ENCODE measurements at regions not wholly inside any gene's neighbourhood (a gene's known extent, or its start where the extent isn't known, plus 50 kb on each side); places are given as distances from the start of the nearest gene placed in this dataset.

DNA sequence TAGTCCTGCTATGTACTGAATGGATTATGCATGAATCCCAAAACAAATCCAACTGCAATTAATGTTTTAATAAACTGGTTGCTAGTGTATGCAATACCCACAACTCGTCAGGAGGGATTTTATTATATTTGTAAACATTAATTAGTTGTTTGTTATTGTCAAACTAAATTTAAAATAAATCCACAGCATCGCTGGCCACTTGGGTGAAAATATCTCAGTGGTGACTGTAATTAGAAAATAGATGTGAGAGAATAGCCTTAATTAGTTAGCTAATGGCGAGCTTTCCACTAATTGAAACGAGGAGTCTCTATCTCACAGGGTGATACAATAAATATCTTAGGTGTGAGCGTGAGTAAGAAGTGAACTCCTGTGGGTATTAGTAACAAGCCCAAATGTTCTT, 176.8 kb downstream of the LINC00237 start:
- TF ChIP-seq, protein P1, sequence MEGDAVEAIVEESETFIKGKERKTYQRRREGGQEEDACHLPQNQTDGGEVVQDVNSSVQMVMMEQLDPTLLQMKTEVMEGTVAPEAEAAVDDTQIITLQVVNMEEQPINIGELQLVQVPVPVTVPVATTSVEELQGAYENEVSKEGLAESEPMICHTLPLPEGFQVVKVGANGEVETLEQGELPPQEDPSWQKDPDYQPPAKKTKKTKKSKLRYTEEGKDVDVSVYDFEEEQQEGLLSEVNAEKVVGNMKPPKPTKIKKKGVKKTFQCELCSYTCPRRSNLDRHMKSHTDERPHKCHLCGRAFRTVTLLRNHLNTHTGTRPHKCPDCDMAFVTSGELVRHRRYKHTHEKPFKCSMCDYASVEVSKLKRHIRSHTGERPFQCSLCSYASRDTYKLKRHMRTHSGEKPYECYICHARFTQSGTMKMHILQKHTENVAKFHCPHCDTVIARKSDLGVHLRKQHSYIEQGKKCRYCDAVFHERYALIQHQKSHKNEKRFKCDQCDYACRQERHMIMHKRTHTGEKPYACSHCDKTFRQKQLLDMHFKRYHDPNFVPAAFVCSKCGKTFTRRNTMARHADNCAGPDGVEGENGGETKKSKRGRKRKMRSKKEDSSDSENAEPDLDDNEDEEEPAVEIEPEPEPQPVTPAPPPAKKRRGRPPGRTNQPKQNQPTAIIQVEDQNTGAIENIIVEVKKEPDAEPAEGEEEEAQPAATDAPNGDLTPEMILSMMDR (IDR thresholded peaks at IDR 0.05; ENCODE audit: poor library complexity, severe bottlenecking) = no peak
- TF ChIP-seq EP300 (conservative IDR thresholded peaks at IDR 0.05; ENCODE audit: poor library complexity, severe bottlenecking) (no peak), POLR2AphosphoS5 (IDR thresholded peaks at IDR 0.05) (no peak), MXI1 (conservative IDR thresholded peaks at IDR 0.05; ENCODE audit: poor library complexity, severe bottlenecking) (no peak), RAD21 (conservative IDR thresholded peaks at IDR 0.05) (no peak), EZH2 (IDR thresholded peaks at IDR 0.05; ENCODE audit: borderline replicate concordance, insufficient read depth, low read length, poor library complexity, severe bottlenecking) (no peak), TAF1 (IDR thresholded peaks at IDR 0.05; ENCODE audit: low read depth) (no peak), REST (IDR thresholded peaks at IDR 0.05; ENCODE audit: borderline replicate concordance) (no peak)
